ENCODE measurements at regions not wholly inside any gene's neighbourhood (a gene's known extent, or its start where the extent isn't known, plus 50 kb on each side); places are given as distances from the start of the nearest gene placed in this dataset.

DNA sequence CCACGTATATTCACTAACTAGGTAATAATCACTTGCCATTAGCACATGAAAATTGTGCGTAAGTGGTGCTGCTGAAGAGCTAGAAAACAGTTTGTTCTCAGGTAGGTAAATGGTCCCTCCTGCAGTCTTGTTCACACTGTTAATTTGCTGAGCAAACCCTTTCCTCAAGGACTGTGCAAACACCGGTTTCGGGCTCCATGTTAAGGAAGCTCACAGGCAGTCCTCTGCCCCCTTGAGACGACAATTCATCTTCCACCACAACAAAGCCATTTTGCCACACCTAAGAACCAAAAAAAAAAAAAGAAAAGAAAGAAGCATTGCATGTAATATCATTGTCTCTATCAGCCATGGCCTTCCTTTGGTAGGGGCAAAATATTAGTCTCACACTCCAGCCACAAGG, 193.9 kb downstream of the BCL11A start:
- TF ChIP-seq, protein P1, sequence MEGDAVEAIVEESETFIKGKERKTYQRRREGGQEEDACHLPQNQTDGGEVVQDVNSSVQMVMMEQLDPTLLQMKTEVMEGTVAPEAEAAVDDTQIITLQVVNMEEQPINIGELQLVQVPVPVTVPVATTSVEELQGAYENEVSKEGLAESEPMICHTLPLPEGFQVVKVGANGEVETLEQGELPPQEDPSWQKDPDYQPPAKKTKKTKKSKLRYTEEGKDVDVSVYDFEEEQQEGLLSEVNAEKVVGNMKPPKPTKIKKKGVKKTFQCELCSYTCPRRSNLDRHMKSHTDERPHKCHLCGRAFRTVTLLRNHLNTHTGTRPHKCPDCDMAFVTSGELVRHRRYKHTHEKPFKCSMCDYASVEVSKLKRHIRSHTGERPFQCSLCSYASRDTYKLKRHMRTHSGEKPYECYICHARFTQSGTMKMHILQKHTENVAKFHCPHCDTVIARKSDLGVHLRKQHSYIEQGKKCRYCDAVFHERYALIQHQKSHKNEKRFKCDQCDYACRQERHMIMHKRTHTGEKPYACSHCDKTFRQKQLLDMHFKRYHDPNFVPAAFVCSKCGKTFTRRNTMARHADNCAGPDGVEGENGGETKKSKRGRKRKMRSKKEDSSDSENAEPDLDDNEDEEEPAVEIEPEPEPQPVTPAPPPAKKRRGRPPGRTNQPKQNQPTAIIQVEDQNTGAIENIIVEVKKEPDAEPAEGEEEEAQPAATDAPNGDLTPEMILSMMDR (IDR thresholded peaks at IDR 0.05; ENCODE audit: low read depth, low read length) = no peak
- DNase-seq (ENCODE audit: extremely low read depth, low read depth) = no peak

DNA sequence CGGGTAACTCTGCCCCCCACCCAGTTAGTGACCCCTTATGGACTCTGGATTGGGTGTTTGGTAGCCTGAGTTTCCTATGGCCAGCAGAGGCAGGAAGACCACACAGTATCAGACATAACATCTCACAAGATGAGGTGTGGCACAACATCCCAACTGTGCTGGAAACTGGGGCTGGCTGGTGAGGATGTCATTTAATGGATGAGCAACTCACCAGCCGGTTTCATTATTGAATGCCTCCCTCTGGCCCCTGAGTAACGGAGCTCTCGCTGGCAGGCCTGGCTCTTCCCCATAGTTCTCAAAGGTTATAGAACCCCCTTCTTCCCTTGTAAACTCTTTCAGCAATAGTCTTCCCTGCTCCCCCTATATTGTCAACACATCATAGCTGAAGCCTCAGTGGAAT, 195.0 kb downstream of the BCL11A start:
- no peak for DNase-seq (ENCODE audit: extremely low read depth, low read depth)
- TF ChIP-seq, protein P1 (IDR thresholded peaks at IDR 0.05; ENCODE audit: low read depth, low read length) = no peak

DNA sequence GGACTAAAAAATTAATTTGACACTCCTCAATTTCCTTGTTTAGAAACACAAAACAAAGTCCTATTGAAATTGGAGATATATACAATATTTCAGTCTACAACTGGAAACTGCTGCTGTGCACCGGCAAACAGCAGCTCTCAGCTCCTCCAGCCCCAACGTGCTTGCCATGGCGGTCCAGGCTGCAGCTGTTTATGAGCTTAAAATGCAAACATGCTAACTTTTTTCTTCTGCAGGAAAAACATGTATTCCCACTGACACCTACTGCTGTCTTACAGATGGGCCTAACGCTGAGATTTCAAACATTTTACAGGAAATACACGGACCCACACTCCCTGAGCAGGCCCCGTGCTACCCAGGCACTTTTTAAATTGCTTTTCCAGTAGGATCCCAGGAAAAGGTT, 195.5 kb downstream of the BCL11A start:
- TF ChIP-seq, protein P1 (IDR thresholded peaks at IDR 0.05; ENCODE audit: low read depth, low read length) = no peak
- no peak for DNase-seq (ENCODE audit: extremely low read depth, low read depth)

DNA sequence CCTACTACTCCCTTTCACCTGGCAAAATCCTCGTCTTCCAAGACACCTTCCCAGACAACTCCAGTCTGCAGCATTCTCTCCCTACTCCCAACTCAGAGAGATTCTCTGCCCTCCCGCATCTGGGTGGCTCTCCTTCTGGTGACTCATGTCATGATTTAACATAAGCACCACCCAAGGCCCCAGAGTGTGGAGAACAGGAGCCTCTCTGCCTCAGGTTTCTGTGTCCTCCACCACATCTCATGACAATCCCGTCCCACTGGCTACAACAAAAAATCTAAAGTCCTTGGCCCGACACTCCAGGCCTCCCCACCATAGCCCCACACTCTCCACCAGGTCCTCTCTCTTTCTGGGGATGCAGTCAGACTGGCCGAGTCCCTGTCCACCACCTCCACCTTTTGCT, 197.1 kb downstream of the BCL11A start:
- DNase-seq (ENCODE audit: extremely low read depth, low read depth) = no peak
- TF ChIP-seq, protein P1 (IDR thresholded peaks at IDR 0.05; ENCODE audit: low read depth, low read length) = no peak

DNA sequence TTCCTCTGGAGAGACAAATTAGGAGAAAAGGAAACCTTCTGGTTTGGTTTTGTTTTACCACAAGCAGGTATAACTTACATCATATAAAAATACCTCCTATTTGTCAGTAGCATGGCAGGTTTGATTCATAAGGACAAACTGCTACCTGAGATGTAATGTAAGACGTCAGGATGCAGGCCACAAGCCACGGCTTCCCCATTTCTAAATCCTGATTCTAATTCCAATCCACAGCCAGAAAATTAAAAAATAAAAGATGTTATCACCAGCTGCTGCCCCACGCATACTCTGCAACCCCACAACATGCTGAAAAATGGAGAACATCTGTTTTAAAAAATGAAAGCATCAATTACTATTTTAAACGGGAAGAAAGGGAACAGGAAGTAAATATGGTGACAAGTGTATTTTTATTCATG, 197.6 kb downstream of the BCL11A start:
- TF ChIP-seq, protein P1 (IDR thresholded peaks at IDR 0.05; ENCODE audit: low read depth, low read length) = no peak
- no peak for DNase-seq (ENCODE audit: extremely low read depth, low read depth)

DNA sequence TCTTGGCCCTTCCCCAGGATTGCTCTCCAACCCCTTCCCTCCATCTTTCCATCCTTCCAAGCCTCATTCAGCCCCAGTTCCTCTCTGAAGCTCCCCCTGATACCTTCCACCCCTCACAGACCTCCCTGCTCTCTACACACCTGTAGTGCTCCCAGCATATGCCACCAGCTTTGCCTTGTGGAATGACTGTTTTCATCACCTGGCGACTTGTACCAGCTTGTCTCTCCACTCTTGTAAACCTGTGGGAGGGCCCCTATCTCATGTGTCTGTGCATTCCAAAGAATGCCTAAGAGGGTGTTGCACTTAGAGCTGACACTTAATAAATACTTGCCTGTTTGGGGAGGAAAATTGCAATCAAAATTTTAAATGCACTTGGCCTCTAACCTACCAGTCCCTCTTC, 198.7 kb downstream of the BCL11A start:
- TF ChIP-seq, protein P1 (IDR thresholded peaks at IDR 0.05; ENCODE audit: low read depth, low read length) = no peak
- DNase-seq (ENCODE audit: extremely low read depth, low read depth) = no peak

DNA sequence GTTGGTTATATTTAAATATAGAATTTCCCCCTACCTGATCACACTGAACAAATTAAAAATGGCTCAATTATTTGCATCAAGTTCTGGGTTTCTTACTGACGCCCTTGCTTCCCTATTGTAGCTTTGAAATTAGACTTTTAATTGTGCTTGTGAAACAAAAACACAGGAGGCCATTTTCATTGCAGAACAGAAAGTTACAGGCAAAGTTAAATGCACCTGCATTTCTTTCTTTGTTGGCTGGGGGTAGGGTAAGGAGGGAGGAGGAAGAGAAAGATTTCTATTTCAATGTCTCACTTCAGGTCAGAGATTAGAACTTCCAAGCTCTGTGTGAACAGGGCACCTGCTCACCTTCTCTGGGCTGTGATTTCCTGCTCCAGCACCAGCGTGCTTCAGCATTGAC, 199.6 kb downstream of the BCL11A start:
- DNase-seq (ENCODE audit: extremely low read depth, low read depth) = no peak
- TF ChIP-seq, protein P1 (IDR thresholded peaks at IDR 0.05; ENCODE audit: low read depth, low read length) = no peak
